ENCODE measurements at regions not wholly inside any gene's neighbourhood (a gene's known extent, or its start where the extent isn't known, plus 50 kb on each side); places are given as distances from the start of the nearest gene placed in this dataset.
"Not testable (repeated sequence)": the region's sequence is repeated elsewhere in the genome, so short reads cannot be mapped to it uniquely, and the experiment has no call there.

DNA sequence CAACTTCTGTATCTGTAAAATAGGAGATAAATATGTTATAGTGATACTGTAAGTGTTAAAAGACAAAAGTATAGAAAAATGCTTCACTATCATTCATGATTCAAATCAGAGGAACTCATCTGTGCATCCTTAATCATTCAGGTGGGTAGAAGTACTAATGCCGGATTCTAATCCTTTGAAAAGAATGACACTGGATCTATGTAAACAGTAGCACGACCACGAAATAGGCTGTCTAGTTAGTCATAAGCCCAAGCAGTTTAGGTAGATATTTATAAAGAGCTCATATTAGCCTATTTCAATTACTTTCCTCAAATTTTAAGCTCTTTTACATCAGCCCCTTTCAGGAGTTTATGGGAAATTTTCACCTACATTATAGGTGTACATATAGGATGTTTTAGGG is 437.9 kb downstream of the SOX2 start:
- no peak for DNase-seq
- in situ Hi-C loops (cut with MboI; ENCODE audit: low pct_unique_long_range_greater_than_20kb, low sequenced_read_pairs): no loop called here

DNA sequence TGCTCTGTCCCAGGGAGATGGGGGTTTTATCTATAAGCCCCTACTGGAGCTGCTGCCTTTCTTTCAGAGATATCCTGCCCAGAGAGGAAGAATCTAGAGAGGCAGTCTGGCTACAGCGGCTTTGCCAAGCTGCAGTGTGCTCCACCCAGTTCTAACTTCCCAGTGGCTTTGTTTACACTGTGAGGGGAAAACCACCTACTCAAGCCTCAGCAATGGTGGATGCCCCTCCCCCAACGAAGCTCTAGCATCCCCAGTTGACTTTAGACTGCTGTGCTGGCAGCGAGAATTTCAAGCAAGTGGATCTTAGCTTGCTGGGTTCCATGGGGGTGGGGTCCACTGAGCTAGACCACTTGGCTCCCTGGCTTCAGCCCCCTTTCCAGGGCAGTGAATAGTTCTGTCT is 444.6 kb downstream of the SOX2 start:
- DNase-seq; in situ Hi-C loops (cut with MboI; ENCODE audit: low pct_unique_long_range_greater_than_20kb, low sequenced_read_pairs): not testable (repeated sequence)

DNA sequence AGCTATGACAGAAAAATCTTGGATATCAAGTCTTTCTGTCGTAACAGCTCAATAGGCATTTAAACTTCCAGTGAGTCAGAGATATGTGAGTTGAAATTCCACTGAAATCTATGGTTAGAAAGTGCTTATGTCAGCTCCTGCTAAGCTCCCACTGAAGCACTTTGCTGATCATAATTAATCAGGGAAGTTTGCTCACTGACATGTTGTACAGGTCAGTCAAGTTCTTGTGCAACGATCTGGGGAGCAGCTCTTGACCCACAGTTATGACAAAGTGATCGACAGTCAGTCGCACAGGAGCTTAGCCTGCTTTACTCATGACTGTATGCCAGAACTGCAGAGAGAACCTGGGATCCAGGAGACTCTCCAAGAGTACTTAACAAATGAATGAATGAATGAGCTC is 453.5 kb downstream of the SOX2 start:
- DNase-seq: no peak
- in situ Hi-C loops (cut with MboI; ENCODE audit: low pct_unique_long_range_greater_than_20kb, low sequenced_read_pairs): no loop called here

DNA sequence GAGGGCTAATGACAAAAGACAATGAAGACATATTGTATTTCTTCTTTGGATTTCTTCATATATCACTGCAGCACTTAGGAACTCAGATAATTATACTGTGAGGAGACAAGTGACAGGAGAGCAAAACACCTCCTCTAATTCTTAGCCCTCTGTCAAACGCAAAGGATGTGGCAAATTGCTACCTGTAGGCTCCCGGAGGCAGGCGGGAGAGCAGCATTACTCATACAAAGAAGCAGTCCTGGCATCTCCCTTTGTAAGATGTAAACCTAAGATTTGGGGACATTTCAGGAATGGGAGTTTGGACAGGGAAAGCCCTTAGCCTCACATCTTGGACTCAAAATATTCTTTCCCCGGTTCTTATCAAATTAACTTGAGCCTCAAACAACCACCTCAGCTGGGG is 460.8 kb downstream of the SOX2 start:
- in situ Hi-C loops (cut with MboI; ENCODE audit: low pct_unique_long_range_greater_than_20kb, low sequenced_read_pairs): no loop called here
- no peak for DNase-seq

DNA sequence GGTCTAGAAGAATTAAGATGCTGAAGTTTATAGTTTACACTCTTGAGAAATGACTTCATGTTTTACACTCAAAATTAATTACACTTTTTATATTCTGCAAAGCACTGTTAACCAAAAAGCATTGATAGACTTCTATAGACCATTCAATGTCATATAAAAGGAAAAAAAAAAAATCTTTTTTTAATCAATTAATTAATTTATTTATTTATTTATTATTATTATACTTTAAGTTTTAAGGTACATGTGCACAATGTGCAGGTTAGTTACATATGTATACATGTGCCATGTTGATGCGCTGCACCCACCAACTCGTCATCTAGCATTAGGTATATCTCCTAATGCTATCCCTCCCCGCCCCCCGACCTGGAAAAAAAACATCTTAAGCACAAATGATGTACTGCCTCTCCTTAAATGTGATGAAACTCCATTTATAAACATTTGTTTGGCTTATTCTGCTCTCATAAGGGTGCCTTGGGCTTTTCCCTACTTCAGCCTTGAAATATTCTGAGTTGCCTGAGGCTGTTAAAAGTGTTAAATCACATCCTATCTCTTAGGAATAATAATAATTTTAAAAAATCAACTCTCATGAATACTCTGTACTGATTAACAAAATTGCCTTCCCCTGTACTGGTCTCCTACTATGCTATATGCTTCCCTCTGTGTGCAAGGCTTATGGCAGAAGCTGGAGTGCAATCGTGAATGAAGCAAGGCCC is 466.9 kb downstream of the SOX2 start:
- in situ Hi-C loops (cut with MboI; ENCODE audit: low pct_unique_long_range_greater_than_20kb, low sequenced_read_pairs): no loop called here
- no peak for DNase-seq

DNA sequence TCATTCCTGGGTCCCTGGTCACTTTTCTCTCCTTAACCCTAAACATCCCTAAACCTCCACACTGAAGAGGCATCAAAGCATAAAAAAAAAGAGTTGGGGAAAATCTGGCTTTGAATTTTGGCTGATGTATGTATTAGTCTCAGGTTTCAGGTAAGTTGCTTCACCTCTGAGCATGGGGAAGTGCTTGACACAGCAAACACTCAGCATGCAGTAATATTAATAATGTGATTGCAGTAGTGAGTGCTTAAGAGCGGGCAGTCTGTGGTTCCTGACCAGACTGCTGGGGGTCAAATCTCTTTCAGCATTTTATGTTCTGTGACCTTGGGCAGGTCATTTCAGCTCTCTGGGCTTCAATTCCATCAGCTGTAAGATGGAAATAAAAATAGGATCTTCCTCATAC is 467.9 kb downstream of the SOX2 start:
- in situ Hi-C loops (cut with MboI; ENCODE audit: low pct_unique_long_range_greater_than_20kb, low sequenced_read_pairs): no loop called here
- no peak for DNase-seq

DNA sequence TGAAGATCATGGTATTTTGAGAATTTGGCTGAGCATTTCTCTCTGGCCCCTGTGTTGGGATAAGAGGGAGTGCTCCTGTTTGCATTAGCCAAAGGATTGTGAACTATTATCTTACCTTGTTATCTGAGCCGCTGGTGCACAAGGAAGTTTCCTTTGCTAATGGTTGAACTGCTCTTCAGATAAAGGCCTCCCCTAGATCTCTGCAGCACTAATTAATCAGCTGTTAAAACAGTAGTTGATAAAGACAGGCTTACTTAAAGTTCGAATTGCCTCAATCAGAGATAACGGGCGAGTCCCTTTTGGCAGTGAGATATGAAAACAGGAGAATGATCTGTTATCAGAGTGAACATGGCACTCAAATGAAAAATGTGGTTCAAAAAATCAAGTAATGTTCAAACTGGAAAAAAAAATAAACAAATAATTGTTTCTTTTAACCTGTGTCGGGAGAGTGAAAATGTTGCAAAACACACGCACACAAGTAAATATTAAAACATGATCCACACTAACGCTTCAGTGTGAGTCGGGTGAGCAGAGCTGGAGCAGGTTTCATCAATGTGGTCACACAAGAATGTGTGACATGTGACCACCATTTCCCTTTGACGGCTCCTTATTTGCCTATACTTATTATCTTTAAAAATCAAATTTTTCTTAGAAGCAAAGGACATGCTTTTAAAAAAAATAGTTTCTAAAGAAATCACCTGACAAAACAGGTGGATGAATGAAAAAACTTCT is 469.1 kb downstream of the SOX2 start:
- no peak for DNase-seq
- in situ Hi-C loops (cut with MboI; ENCODE audit: low pct_unique_long_range_greater_than_20kb, low sequenced_read_pairs): no loop called here

DNA sequence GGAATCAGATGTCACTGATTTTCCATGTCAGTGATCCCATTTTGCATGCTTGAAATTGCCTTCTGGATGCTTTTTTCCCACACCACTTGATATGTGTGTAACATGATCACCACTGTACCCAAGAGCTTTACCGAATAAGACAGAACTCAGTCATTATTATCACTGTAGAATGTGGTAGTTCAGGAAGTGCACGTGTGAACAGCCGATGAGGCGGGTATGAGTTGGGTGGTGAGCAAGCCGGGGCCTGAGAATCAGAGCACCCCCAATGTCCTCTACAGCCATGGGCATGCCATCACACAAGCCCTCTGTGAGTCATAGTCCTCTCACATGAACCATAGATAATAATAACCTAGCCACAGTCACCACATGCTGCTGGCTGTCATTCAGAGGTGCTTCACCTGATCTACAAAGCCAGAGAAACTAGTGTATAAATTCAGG is 470.8 kb downstream of the SOX2 start:
- no peak for DNase-seq
- in situ Hi-C loops (cut with MboI; ENCODE audit: low pct_unique_long_range_greater_than_20kb, low sequenced_read_pairs): no loop called here

DNA sequence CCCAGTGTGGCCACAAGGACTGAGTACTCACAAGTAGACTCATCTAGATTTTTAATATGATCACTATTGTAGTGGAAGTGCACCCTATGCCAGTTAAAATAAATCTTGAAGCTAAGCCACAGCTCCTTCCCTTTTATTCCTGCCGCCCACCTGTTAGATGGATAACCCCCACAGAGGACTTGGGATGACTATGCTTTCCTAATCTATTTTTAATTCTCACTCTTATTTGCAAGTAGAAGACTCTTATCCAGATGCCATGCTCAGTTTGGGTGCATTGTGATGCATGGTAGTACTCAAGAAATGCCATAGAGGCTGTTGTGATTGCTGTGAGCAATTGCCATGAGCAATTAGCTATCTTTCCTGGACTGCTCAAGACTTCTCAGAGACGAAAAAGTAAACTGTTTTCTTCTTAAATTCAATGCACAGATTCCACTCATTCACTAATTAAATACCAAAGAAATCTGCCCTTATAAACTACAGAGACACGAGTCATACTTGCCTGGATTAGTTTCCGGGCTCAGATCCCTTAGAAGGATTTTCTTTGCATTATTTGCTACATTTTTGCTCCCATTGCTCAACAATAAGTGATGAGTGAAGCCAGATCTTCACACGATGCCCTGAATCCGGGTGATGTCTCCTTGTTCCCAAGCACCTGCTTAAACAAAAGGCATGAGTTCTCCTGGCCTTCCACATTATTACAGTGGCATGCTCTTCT is 472.1 kb downstream of the SOX2 start:
- no peak for DNase-seq
- in situ Hi-C loops (cut with MboI; ENCODE audit: low pct_unique_long_range_greater_than_20kb, low sequenced_read_pairs): no loop called here

DNA sequence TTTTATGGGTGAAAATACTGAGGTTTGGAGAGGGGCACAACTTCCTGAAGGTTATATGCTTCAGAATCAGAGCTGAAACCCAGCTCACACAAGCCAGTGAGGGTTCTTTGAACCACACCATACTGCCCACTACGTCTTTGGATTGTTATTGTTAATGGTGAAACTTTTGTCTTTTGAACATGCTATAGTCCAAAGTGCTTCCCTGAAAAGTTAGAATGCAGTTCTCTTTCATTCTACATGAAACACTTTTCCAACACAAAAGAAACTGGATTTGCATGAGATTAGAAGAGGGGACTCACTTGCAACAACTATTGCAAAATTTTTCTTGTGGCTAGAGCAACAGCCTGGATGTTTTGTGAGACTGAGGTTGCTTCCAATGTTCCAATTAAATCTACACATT is 473.6 kb downstream of the SOX2 start:
- no peak for DNase-seq
- in situ Hi-C loops (cut with MboI; ENCODE audit: low pct_unique_long_range_greater_than_20kb, low sequenced_read_pairs): no loop called here

DNA sequence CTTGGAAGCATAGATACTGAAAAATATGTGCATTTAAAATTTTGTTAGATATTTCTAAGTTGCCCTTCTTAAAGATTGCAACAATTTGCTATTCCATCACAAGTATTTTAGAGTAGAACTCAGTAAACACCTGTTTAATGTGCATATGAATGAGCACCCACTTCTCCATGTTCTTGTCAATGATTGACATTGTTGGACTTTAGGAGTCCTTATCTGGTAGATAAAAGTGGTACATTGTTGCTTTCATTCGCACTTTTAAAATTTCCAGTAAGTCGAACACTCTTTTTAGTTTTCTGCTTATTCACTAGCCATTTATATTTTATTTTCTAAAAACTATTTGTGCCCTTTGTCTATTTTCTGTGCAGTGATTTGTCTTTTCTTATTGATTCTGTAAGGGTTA is 478.3 kb downstream of the SOX2 start:
- DNase-seq: no peak
- in situ Hi-C loops (cut with MboI; ENCODE audit: low pct_unique_long_range_greater_than_20kb, low sequenced_read_pairs): no loop called here

DNA sequence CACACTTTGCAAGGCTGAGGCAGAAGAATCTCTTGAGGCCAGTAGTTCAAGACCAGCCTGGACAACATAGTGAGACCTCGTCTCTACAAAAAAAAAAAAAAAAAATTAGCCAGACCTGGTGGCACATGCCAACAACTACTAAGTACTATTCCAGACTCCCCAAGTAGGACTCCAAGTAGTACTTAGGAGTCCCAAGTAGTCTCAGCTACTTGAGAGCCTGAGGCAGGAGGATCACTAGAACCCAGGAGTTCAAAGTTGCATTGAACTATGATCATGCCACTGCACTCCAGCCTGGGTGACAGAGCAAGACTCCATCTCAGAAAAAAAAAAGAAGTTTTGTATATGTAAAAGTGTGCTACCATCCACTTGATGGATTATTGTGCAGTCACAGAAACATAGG is 486.6 kb downstream of the SOX2 start:
- DNase-seq: no peak
- in situ Hi-C loops (cut with MboI; ENCODE audit: low pct_unique_long_range_greater_than_20kb, low sequenced_read_pairs): no loop called here

DNA sequence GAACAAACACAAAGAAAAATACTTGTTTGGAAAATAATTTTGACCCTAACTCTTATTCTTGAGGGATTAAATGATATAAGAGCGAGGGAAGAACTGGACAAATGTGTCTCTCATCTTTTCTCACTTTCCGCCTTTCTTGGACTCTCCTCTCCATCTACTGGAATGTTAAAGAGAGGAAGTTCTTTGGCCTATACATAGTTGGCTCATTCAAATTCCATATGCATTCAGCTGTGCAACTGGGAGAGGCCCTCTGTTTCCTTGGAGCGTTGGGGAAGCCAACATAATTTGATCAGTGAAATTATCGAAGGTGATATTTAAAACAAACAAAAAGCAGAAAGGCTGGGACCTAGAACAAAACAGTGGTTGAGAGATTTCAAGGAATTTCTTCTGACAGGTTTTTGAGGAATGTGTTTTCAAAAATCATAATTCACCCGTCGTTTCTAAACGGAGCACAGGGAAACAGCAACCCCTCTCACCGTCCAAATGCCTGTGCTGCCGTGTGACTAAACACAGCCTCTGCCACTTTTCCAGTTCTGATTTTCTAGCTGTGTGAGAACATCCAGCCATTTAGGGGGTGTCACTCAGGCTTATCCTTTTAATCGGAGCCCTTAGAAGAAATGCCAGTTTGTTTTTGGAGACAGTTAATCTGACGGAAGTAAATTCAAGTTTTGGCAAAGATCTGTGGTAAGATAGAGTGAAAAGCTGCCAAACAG is 489.9 kb downstream of the SOX2 start:
- no peak for DNase-seq

DNA sequence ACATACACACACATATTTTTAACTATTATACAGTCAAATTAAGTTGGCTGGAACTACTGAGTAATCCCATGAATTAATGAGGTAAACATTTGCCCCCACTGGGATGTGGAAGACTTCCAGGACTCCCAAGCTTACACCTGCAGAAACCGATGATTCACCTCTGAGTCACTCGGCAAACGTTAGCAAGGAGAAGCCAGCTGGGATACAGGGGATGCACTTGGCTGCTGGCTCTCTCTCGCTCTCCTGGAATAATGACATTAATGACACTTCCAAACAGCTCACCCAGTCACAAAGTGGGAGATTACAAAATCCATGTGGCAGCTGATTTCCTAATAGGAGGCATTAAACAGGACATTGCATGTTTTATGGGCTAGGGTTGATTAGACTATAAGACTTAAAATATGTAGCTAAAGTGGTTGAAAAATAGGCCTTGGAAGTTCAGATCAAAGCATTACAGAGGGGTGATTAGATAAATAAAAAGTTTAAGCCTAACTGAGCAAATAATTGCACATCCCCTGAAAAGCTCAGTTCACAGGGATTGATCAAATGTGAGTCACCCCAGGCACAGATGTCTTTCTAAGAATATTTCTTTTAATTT is 500.9 kb downstream of the SOX2 start:
- in situ Hi-C loops (cut with MboI; ENCODE audit: low pct_unique_long_range_greater_than_20kb, low sequenced_read_pairs): no loop called here
- no peak for DNase-seq

More for the DNA sequence above, 489.9 kb downstream of the SOX2 start:
- in situ Hi-C loops (cut with MboI; ENCODE audit: low pct_unique_long_range_greater_than_20kb, low sequenced_read_pairs): no loop called here

DNA sequence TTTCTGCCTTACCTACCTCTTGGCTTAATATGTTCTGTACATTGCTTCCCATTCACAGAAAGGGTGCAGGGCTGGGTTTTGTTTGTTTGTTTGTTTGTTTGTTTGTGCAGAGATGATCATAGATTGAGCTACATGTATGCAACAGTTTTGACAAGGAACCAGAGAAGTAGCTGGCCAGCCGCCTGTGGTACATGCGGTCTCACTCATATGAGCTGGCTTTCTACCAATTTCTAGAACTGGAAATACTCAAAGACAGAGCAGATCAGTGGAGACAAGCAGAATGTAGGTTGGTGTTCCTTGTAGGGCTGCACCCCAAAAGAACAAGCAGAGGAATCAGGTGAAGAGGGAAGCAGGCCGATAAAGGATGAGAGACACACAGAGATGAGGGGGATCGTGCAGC is 502.7 kb downstream of the SOX2 start:
- in situ Hi-C loops (cut with MboI; ENCODE audit: low pct_unique_long_range_greater_than_20kb, low sequenced_read_pairs): no loop called here
- no peak for DNase-seq

DNA sequence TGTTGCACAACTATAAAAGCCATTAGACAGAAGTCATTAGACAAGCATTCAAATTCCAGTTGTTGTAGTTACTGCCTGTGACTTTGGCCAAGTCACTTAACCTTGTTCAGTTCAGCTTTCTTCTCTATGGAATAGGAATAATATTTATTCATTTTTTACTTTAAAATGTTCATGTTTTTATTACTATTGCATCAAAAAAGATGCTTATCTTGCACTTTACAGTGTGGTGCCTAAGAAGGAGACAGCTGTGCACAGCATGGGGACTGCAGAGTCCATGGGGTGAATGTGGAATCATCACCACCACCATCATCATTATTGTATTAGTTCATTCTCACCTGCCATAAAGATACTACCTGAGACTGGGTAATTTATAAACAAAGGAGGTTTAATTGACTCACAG is 504.2 kb downstream of the SOX2 start:
- no peak for DNase-seq
- in situ Hi-C loops (cut with MboI; ENCODE audit: low pct_unique_long_range_greater_than_20kb, low sequenced_read_pairs): no loop called here

DNA sequence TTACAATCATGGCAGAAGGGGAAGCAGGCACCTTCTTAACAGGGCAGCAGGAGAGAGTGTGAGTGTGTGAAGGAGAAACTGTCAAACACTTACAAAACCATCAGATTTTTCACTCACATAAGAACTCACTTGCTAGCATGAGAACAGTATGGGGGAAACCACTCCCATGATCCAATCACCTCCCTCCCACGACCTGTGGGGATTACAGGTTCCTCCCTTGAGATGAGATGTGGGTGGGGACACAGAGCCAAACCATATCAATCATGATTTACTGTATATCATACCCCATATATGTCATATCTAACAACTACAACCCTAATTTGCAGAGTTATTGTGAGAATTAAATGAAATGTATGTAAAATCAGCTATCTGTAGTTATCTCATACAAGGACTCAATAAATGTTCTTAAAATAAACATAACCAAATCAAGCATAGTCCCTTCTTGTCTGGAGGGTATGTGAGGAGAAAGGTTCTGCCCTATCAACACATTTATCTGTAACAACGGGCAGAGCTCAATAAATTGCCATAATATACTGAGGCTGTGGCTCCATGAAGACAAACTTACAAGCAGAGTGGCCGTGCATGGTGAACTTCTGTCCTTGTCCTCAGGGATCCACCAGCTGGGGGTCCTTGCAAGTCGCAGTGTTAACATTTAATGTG is 504.7 kb downstream of the SOX2 start:
- no peak for DNase-seq
- in situ Hi-C loops (cut with MboI; ENCODE audit: low pct_unique_long_range_greater_than_20kb, low sequenced_read_pairs): no loop called here

DNA sequence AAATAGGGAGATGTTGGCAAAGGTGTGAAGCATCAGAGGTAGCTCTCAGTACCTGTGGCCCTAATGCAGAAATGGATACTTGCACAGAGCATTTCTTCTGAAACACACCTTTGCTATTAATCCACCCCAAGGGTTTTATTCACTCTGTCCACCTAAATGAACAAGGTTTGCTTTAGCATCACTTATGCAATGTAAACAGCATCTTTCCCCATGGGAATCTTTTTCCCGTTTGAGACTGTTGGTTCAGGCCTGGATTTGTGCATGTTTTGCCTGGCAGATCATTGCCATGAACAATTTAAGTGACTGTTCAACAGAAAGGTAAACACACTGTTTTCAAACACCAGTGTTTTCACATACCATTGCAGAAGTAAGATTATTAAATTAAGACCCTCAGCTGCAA is 508.3 kb downstream of the SOX2 start:
- DNase-seq: no peak
- in situ Hi-C loops (cut with MboI; ENCODE audit: low pct_unique_long_range_greater_than_20kb, low sequenced_read_pairs): no loop called here

DNA sequence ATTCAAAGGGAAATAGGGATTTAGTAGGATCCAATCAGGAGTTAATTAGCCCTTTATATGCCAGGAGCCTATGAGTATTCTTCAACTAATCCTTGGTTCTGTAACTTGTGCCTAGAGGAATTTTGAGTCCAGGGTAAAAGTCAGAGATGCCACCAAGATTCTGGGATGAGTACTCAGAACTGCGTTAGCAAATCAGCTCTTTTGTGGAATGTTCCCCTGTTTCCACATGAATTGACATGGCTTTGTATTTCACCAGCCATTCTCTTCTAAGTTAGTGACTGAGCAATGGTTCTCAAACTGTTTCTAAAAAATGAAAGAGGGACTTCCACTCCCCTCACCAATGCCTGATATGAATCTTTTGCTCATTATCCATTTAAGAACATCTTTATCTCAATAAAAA is 508.7 kb downstream of the SOX2 start:
- DNase-seq: no peak
- in situ Hi-C loops (cut with MboI; ENCODE audit: low pct_unique_long_range_greater_than_20kb, low sequenced_read_pairs): no loop called here

Data from KBM-7 (cell line).